ENCODE measurements at regions not wholly inside any gene's neighbourhood (a gene's known extent, or its start where the extent isn't known, plus 50 kb on each side); places are given as distances from the start of the nearest gene placed in this dataset.

DNA sequence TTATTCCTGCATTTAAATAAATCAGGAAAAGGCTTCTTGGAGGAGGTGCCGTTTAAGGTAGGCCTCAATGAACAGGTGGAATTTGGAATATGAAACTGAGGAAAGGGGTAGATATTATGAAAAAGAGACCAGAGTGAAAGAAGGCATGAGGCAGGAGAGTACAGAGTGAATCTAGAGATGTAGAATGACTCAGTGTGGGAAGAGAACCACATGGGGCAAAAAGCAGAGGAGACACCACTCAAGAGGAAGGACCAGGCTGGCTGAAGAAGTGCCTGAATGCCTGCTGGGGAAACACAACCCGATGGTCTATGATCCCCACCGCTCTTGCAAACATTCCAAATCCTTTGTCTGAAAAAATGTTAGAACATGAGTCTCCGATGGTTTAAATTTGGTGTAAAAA is 1134.1 kb downstream of the VRK1 start:
- H3K4me3 ChIP-seq (ENCODE audit: low read depth, low read length), result no peak overlapping the region
- TF ChIP-seq, protein P1, sequence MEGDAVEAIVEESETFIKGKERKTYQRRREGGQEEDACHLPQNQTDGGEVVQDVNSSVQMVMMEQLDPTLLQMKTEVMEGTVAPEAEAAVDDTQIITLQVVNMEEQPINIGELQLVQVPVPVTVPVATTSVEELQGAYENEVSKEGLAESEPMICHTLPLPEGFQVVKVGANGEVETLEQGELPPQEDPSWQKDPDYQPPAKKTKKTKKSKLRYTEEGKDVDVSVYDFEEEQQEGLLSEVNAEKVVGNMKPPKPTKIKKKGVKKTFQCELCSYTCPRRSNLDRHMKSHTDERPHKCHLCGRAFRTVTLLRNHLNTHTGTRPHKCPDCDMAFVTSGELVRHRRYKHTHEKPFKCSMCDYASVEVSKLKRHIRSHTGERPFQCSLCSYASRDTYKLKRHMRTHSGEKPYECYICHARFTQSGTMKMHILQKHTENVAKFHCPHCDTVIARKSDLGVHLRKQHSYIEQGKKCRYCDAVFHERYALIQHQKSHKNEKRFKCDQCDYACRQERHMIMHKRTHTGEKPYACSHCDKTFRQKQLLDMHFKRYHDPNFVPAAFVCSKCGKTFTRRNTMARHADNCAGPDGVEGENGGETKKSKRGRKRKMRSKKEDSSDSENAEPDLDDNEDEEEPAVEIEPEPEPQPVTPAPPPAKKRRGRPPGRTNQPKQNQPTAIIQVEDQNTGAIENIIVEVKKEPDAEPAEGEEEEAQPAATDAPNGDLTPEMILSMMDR (IDR thresholded peaks at IDR 0.05; ENCODE audit: control insufficient read depth, extremely low read depth, insufficient read depth), result no peak
- DNase-seq (ENCODE audit: low read depth), result no peak

DNA sequence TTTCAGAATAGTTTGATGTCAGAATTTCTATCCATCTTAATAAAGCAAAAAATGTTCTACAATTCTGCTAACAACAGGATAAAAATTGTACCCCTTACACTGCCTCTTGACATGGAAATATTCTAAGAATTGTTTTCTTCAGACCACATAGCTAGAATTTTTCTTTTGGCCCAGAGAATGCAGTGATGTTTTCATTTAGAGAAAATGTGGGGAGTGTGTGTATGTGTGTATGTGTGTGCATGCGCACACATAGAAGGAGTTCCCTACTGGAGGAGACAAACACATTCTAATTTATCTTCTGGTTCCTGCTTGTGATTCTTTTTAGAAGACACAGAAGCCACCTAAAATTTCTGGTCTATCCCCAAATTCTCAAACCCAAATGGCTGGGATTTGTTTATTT is 1145.7 kb downstream of the VRK1 start:
- TF ChIP-seq, protein P1 (IDR thresholded peaks at IDR 0.05; ENCODE audit: control insufficient read depth, extremely low read depth, insufficient read depth), result no peak
- no peak overlapping the region for H3K4me3 ChIP-seq (ENCODE audit: low read depth, low read length)
- no peak for DNase-seq (ENCODE audit: low read depth)

DNA sequence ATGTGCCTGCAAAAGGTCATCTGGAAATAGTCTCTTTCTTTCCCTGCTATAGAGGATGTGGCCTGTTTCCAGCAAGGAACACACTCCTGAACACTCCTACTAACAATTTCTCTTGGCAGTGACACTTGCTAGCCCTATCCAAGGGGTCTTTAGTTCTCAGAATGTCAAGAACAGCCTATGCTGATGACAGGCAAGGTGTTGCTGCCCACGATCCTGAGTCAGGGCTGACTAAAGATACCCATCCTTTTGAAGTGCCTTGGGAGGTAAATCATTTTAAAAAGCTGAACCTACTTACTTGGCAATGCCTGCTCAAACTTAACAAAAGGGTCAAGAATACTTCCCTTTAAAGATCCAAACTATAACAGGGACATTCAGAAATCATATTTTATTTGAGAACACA is 1146.4 kb downstream of the VRK1 start:
- DNase-seq (ENCODE audit: low read depth), result no peak
- TF ChIP-seq, protein P1 (IDR thresholded peaks at IDR 0.05; ENCODE audit: control insufficient read depth, extremely low read depth, insufficient read depth), result no peak
- no peak overlapping the region for H3K4me3 ChIP-seq (ENCODE audit: low read depth, low read length)

DNA sequence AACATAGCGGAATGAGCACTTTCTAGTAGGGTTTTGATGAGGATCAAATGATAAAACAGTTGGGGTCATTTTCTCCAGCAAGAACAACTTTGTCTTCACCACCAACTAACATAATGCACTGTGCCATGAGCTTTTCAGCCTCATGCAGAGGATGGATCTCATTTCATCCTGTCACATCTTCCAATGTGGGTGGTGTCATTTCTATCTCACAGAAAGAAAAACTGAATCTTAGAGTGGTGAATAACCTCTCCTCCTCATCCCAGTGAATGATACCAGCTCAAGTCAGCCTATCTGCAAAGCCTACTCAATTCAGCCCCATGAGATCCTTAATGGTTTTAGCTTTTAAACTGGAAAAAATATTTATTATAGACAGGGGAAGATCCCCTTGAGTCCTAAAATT is 1147.2 kb downstream of the VRK1 start:
- DNase-seq (ENCODE audit: low read depth), result no peak
- H3K4me3 ChIP-seq (ENCODE audit: low read depth, low read length), result no peak overlapping the region
- TF ChIP-seq, protein P1 (IDR thresholded peaks at IDR 0.05; ENCODE audit: control insufficient read depth, extremely low read depth, insufficient read depth), result no peak

DNA sequence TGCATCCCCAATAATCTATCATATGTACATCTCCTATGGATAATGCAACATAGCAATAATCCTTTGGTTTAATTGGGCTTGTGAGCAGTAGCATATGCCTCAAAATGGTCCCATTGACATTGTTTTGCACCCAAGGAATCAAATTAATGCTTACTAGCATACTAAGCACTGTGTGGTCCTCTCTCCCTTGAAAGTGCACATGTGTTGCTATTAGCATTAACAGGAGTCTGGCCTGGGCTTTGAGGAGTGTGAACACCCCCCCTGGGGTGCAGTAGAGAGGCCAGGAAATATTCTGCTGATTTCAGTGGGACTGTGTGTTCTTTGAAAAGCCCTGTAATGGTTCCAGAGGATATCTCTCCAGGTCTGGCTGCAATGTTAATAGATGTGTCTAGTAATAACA is 1148.4 kb downstream of the VRK1 start:
- TF ChIP-seq, protein P1 (IDR thresholded peaks at IDR 0.05; ENCODE audit: control insufficient read depth, extremely low read depth, insufficient read depth), result no peak
- no peak for DNase-seq (ENCODE audit: low read depth)
- no peak overlapping the region for H3K4me3 ChIP-seq (ENCODE audit: low read depth, low read length)

DNA sequence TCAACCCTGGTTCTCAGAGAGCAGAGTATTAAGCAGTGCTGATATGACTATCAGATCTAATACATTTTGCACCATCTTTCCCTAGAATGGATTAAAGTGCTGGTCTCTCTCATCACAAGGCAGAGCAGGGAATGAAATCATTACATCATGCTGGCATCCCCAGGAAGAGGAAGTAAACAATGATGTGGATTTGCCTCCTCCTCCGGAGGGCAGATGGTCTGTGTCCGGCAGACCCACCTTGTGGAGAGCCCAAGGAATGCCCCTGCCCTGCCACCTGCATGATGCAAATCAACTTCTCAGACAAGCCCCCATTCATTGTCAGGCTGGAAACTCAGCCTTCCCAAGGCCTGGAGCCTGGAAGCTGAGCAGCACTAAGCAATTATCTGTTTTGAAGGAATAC is 1149.1 kb downstream of the VRK1 start:
- H3K4me3 ChIP-seq (ENCODE audit: low read depth, low read length), result no peak overlapping the region
- TF ChIP-seq, protein P1 (IDR thresholded peaks at IDR 0.05; ENCODE audit: control insufficient read depth, extremely low read depth, insufficient read depth), result no peak
- no peak for DNase-seq (ENCODE audit: low read depth)

DNA sequence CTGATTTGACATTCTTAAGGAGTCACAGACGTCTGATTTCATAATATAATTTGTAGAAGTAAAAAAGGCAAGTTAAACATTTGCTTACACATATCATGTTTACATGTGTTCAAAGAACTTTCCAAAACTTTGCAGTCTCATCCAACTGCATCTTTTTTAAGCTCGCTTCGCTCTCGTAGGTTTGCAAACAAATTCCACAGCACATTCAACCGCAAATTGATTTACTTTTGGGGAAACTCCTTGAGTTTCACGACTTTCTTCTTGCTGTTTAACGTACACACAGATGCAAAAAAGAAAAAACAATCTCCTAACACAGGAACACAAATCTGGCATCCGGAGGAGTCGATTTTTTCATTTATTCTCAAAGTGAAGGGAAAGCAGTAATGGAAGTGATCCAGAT is 1149.5 kb downstream of the VRK1 start:
- DNase-seq (ENCODE audit: low read depth), result no peak
- TF ChIP-seq, protein P1 (IDR thresholded peaks at IDR 0.05; ENCODE audit: control insufficient read depth, extremely low read depth, insufficient read depth), result no peak
- no peak overlapping the region for H3K4me3 ChIP-seq (ENCODE audit: low read depth, low read length)

All from LNCaP clone FGC (cell line).